Stimulated activated CD4-positive, alpha-beta T cell treated with anti-CD3 and anti-CD28 coated beads, TNF-alpha, amount 100 ng/mL, for 48 hours (primary cell): ENCODE measurements at regions not wholly inside any gene's neighbourhood (a gene's known extent, or its start where the extent isn't known, plus 50 kb on each side); places are given as distances from the start of the nearest gene placed in this dataset.

Source experiments
- DNase-seq, 3 donors: peaks; one replicate each; pipeline ENCODE4 v3.0.0-alpha.2; 2020; ENCODE audit warnings: low read depth in 3 of 3

DNA sequence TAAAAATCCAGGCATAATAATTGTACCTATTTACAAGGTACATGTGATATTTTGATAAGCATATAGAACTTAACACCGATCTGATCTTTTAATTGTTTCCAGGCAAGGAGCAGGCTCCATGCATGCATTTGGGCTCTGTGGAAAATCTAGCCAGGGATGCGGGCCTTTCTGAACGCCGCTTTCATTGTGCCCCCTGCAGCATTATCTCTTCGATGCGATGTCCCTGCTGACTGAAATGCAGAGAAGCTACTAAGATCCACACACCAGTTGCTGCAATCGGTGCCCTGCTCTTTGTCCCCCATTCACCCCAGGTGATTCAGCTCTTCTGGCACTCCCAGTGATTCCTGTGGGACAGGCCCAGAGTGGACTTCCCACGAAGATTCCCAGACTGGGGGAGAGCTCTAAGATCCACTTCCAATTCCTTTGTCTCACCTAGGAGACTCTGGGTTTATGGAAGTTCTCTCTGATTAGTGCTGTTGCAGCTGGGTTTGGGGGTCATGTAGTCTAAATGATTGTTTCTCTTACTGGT, 254.3 kb upstream of the AGA start:
- DNase-seq, result no peak

DNA sequence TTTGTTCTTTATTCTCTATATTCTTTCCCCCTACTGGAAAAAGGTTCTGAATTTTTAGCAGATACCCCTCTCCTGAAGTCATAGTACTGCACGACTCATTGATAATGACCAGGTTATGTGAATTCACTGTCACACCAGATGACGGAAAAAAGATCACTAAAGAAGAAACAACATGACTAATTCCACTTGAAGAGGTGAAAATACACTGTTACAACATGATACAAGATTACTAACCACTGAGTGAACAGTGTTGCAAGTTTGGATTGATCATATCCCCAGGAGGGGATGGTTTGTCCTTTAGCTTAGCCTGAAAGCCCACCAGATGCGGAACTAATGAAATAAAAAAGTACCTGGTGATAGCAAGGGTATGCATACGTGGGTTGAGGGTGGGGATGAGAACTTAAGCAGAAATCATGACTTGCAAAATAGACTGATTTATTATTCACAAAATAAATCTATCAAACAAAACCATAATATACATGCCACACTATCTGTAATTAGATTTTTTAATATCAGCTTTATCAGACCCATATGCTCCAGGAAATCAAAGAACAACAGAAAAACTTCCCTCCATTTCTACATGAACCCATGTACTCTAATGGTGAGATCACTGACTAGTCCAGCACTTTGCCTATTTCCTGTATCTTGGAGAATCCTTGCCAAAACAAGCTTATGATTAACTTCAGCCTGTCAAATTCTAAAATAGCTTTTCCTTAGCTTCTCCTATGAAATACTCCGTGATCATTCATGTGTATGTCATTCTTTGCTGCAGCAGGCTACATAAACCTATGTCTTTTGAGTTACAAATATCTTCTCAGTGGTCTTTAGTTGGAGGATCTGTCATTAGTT, 257.4 kb upstream of the AGA start:
- DNase-seq, result no peak

DNA sequence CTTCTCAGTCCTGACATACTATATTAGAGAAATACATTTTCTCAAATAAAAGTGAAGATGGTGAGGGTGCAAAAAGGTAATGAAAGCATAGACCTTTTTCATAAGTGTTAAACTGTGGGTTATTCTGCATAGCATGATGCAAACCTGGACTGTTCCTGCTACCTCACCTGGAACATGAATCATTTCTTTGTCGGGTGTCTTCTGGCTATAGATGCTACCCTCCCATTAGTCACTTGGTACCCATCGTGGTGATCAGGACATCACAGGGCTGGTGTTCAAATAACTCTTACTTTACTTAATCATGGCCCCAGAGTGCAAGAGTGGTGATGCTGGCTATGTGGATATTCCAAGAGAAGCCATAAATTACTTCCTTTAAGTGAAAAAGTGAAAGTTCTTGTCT, 264.7 kb upstream of the AGA start:
- DNase-seq, result no peak

DNA sequence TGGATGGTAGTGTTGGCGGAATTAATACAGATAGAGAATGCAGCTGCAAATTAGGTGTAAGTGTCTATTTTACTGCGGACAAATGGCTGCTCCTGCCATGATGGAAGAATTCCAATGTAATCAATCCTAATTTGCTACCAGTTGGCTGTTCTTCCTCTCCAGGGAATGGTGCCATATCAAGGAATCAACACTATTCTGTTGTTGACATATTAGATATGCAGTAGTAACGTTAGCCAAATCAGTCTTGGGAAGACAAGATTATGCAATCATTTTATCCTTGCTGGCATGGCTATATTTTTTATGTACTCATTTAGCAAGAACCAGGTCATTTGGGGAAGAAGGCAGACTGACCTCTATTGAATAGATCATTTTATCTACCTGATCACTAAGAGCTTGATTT, 271.2 kb upstream of the AGA start:
- no peak for DNase-seq

DNA sequence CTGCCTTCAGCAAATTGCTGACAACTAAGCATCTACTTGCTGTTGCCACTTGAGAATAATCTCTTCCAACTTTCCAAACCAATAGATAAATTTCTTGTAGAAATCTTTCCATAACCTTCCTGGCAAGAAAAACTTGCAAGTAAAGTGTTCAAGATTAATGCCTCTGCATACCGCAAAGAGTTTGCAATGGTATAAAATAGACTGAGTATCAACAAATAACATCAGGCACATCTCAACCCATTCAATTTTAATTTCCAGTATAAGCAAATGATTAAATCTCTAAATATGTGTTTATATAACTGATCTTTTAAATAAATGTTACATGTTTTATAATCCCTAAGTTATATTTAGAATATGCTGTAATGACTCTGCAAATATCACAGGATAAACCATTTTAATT, 275.2 kb upstream of the AGA start:
- no peak for DNase-seq

DNA sequence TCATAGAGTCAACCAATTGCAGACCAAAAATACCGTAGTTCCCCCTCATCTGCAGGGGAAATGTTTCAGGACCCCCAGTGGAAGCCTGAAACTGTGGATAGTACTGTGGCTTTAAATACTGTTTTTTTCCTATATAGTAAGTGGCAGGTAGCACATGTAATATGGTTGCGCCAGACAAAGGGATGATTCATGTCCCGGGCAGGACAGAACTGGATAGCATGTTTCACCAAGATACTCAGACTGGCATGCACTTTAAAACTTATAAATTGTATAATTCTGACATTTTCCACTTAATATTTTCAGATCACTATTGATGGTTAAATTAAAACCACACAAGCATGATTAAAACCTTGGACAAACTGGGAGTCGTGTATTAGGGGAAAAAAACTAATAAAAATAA, 276.3 kb upstream of the AGA start:
- DNase-seq, result no peak

DNA sequence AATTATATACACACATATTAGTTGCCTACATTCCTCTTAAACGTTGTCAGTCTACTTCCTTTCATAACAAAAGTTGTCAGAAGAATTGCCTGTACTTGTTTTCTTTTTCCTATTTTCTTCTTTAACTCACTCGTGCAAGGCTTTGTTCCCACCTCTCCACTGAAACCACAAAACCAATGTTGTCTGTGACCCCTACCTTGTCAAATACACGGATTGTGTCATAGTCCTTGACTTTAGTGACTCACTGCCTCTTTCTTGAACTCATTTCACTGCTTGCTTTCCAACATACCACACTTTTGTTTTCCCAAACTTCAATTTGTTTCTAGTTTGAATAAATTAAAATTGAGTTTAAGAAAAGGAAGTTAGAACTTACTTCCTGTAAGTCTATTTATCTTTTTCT, 283.9 kb upstream of the AGA start:
- DNase-seq, result no peak

DNA sequence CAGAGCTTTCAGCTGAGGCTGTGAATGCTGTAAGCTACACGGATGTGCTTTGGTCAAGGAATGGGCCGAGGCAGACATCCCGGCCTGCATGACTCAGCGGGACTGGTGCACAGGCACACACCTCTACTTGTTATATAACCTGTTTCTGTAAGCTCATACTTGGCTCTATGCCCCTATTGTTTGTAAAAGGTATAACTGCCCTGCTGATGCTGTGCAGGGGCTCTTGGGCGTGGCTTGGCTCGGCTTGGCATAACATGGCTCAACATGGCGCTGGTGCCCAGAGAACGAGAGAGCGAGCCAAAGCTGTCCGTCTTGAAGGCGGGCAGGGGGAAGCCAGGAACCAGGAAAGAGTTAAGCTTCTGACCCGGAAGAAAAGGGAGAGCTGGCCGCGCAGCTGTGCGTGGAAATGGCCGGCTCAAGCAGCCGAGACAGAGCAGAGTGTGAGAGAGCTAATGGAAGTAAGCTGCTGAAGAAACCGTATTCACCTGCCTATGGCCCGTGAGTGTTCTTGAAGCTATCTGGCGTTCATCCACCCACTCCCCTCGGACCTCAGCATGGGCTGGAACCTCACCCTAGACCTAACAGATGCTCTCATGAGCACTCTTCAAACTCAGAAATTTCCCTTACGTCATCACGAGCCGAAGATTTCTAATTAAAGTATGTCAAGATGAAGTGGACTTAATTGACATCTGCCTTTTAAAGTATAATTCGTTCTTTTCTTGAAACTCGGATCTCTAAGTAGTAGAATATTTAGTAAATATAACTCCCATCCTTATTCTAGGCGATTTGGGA, 286.3 kb upstream of the AGA start:
- DNase-seq, result no peak

DNA sequence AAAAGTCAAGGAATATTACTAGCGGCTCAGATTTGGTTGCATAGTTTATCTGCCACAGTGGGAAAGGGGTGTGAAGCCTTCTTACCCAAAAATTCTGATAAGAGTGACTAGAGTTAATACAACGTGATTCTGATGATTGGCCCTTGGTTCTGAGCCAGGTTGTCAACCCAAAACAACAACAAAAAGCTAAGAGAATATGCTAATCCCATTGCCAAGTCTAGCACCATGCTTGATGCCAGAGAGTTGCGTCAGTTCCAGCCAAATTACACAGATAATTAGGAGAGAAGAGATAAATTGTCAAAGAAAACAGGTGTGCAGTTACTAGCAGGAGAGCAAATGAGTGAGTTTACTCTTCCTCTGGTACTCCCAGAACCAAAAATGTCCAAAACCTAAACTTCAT, 287.4 kb upstream of the AGA start:
- no peak for DNase-seq

DNA sequence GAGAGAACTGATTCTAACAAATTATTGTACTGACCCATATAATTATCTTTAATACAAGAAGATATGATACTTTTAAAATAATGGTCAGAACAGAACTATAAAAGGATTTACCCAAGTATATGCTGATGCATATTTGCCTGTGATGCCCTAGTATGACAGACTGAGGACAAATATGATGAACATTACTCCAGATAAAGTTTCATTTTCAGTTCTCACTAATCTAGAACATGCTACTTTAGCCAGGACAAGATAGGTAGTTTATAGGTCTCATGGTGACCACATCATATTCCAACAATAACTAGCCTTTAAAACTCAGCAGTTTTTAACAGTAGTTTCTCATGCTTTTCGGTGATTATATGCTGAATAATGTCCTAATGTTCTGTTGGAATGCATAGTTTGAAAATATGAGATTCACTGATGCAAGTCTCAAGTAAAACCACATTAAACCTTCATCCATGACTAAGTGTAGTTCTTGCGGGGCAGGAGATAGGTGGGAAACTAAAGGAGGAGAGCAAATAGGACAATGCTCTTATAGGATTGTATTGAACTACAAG, 295.2 kb upstream of the AGA start:
- DNase-seq, result no peak

DNA sequence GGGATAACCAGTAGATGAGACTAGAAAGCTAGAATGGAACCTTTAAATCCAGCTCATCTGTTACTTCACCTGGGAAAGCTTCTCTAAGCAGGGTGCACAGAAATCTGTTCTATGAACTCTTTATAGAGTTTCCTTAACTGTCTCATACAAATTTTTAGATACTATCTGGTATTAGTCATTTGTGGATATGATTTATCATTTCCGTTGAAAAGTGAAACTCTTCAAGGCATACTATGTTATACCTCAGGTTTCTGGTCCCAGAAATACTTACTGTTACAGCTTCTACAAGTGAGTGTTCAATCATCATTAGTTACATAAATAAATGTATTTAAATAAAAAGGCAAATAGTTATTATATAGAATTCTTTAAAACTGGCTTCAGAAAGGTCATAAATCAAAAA, 298.3 kb upstream of the AGA start:
- DNase-seq, result no peak

DNA sequence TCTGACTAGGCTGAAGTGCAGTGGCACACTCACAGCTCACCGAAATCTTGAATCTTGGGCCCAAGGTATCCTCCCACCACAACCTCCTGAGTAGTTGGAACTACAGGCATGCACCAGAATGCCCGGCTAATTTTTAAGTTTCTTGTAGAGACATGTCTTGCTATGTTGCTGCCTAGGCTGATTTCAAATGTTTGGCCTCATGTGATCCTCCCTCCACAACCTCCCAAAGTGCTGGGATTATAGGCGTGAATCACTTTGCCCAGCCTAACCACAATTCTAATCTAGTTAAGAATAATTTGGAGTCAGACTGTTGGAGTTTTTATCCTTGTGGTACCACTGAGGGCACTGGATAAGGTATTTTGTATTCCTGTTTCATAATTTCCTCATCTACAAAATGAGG, 317.5 kb upstream of the AGA start:
- DNase-seq, result no peak

DNA sequence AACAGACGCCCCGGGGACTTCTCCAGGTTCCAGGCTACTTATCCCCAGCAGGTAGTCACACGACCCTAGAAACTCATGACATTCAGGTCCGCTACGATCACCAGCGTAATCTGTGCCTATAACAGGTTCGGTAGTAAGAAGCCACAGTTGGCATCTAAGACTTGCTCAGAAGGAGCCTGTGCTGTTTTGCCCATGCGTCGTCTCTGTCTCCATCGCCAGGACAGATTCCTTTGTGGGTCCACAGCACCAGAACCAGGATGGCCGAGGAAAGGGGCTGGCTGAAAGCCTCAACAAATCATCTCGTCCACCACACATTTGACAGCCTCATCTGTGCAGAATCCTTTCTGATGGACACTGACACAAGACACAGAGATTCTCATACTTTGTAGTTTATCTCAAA, 319.5 kb upstream of the AGA start:
- no peak for DNase-seq

DNA sequence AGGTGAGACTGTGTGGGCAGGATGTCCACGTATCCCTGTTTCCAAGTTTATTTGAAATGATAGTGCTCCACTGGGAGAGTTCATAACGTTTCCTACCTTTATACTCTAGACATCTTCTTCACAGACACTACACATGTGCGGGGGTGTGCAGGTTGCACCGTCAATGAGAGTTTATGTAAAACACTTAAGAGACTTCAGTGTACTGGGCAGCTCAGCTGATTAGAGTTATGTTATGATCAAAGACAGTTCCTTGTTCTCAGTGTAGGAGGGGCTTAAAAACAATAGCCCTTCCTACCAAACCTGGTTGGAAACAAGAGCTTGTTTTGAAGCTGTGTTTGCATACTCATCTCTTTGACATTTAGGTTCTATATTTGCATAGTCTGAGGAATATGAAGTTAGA, 326.9 kb upstream of the AGA start:
- no peak for DNase-seq

DNA sequence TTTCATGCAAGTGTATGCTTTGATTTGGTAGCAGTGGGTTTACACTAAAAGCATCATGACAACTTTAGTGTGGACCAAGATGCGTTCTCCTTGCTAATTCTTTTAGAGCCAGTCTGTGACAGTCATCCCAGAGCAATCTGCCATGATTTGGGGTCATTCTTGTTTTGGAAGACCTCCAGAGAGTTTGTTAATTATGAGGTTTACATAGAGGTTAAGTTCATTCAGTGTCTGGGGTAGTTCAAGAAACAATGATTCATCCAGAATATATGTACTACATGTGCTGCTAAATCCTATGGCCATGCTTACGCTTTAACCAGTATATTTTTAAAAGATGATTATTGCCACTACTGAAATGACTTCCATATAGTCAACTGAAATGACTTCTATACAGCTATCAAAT, 328.5 kb upstream of the AGA start:
- no peak for DNase-seq

DNA sequence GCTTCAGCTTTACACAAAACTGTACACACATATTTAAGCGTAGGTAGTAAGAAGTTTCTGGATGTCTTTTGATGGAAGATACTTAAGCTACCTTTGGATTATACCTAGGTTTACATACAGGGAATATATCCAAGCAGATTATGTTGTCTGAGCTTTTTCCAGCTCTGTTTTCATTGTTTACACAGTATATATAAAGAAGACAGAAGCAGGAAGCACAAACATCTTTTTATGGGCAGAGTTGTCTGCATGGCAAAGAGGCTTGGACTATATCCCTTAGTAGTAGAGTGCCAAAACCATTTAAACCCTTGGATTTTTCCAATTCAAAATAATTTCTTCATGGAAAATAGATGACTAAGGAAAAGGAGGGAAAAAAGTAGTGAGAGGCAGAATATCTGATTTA, 329.4 kb upstream of the AGA start:
- no peak for DNase-seq

DNA sequence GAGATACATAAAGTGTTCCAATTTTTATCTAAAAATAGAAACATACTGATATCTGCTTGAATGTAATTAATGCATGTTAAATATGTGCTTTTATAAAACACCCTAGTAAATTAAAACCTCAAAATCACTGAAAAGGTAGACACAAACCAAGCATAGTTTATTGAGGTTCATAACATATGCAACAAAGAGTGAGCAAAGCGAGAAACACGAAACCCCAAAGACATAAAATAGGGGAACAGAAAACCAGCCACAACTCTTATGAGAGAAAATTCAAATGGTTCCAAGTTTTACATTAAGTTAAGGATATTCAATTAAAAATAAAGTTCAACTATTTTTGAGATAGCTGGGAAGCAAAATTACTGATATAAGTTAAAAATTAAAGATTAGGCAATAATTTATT, 336.4 kb upstream of the AGA start:
- no peak for DNase-seq

DNA sequence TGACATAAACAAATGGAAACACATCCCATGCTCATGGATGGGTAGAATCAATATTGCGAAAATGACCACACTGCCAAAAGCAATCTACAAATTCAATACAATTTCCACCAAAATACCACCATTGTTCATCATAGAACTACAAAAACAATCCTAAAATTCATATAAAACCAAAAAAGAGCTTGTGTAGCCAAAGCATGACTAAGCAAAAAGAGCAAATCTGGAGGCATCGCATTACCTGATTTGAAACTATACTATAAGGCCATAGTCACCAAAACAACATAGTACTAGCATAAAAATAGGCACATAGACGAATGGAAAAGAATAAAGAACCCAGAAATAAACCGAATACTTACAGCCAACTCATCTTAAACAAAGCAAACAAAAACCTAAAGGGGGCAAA, 342.8 kb upstream of the AGA start:
- DNase-seq, result no peak

DNA sequence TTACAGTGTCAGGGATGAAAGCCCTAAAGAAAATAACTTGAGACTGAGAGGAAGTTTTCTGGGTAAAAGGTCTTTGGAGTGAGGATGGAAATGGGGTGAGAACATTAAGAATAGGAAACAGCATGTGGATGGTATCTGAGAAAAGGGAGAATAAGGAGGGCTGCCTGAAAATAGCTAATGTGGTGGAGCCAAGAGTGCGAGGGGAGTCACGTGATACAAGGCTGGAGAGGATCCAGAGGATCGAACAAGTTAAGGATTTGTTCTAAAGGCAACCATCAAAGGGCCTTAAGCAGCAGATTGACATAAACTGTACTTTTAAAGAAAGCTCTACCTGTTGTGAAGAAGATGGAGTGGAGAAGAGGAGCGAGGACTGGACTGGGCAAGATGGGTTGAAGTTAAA, 347.4 kb upstream of the AGA start:
- no peak for DNase-seq

DNA sequence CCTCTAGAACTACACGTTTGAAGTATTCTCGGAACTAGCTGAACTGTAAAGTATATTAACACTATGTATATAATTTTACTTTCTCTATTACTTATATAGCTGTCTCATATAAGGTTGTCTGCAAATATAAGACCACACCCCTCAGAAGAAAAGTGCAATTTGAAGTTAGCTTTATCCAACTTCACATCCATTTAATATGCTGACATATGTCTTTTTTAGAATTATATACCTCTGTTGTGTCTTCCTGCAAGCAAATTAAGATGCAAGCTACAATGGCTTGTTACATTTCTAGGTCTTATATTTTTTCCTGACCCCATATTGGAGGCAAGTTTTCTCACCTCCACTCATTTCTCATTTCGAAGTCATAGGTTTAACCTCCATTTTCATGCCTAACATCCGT, 349.0 kb upstream of the AGA start:
- no peak for DNase-seq

DNA sequence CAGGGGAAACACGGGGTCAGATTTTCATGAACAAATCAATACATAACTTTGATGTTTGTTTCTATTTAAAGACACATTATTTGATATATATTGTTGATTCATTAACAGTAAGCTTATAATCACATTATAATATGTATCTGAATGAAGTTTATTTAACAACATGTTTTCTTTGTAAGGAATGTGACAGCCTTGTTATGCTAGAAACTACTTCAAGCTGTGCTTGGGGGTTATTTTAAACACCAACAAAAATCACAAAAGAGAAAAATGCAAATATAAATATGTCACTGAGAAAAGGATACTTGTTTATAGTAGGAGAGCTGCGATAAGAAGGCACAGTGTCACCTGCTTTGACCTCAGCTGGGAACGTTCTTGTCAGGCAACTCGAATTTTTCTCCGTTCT, 354.6 kb upstream of the AGA start:
- no peak for DNase-seq

DNA sequence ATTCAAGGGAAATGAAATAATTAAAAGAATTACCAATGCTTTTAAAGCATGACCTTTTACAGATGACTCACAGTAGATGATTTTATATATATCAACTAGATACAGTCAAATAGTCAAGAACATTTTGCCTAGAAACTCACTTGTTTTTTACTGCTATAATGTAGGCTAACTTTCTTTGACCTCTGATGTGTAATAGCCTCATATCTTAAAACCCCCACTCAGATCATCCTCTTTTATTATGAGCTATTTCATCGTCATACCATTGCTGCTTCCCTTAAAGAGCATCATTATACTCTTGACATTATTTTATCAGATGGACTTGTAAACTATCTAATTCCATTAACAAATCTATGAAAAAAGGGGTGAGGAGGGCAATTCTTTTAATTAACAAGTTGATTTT, 355.9 kb upstream of the AGA start:
- no peak for DNase-seq

DNA sequence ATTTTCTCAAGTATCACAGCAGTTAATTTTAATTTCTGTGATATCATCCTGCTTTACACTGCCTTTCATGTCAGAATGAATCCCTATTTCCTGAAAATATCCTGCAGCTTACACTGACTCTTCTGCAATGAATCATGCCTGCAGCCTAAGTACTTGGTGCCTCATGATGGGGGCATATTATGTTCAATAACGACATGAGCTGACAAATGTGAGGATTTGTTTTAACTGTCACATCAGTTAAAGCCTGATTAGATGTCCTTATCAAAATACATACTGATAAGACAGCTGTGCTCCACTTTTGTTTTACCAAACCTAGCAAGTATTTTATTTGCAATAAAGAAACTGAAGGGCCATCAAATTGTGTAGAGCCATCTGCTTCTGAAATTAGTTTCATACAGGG, 359.9 kb upstream of the AGA start:
- no peak for DNase-seq
